GM18909 (cell line): ENCODE measurements at regions not wholly inside any gene's neighbourhood (a gene's known extent, or its start where the extent isn't known, plus 50 kb on each side); places are given as distances from the start of the nearest gene placed in this dataset.
A peak's percentile ranks its signal among the peaks of the same experiment; 100 is the strongest.
"Not testable (repeated sequence)": the region's sequence is repeated elsewhere in the genome, so short reads cannot be mapped to it uniquely, and the experiment has no call there.

Experiments
- ATAC-seq: cut with Tn5 transposase; IDR thresholded peaks from one replicate; pipeline ENCODE4 v1.9.1; 2021; ENCODE audit warnings: mild to moderate bottlenecking; ENCODE audit not compliant: unreplicated experiment, poor library complexity

- ATAC-seq = peak; percentile 59
Measured at GRCh38 chr14:106372870-106373652, 846.7 kb downstream of the TMEM121 start.

- ATAC-seq = not testable (repeated sequence)
Measured at GRCh38 chr14:106373653-106374110, 847.3 kb downstream of the TMEM121 start.

GRCh38 chr14:106377432-106377831 is 851.0 kb downstream of the TMEM121 start:
- ATAC-seq = no peak

DNA sequence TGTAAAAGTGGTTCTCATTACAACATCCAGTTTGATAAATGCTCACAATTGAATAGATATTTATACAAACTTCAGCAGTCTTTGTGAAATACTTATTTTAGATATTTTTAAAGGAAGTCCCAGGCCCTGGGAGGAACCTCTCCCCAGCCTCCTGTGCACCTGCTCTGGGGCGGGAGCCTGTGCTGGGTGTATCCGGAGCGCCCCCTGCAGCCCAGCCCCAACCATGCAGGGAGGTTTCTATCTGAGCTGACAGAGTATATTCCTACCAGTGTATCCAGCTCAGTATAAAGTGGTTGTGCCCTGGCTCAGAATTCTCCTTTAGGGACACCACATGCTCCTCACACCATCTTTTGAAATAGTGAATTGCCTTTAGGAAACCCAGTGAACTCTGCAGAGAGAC is 851.8 kb downstream of the TMEM121 start:
- ATAC-seq = no peak

DNA sequence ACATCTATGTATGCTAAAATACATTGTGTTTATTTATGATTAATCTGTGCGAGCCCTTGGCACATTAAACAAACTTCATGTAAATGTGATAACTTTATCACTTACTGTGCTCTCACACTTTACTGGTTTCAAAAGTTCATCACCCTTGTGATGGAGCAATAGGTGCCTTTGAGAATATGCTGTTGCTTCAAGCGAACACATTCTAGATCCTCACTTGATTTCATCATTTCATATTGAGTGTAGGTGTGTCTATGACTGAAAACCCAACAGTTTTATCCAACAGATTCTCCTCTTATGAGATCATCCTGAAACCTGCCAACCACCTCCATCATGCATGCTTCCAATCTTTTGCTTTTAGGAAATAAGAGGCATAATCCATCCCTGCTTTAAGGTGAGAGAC is 854.4 kb downstream of the TMEM121 start:
- ATAC-seq = no peak

- not testable (repeated sequence) for ATAC-seq
Measured at GRCh38 chr14:106389186-106389585, 862.8 kb downstream of the TMEM121 start.

- ATAC-seq = no peak
Measured at GRCh38 chr14:106390401-106390800, 864.0 kb downstream of the TMEM121 start.

DNA sequence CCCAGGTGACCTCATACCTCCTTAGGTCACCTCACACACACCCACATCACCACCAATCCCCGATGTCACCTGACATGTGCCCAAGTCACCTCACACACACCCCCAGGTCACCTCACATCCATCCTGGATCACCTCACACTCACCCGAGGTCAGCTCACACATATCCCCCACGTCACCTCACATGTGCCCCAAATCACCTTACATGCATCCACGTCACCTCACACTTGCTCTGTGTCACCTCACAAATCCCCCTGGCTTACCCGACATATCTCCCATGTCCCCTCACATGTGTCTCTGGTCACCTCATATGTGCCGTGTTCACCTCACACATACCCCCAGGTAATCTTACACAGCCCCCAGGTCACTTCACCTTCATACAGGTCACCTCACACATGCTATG is 864.6 kb downstream of the TMEM121 start:
- no peak for ATAC-seq

DNA sequence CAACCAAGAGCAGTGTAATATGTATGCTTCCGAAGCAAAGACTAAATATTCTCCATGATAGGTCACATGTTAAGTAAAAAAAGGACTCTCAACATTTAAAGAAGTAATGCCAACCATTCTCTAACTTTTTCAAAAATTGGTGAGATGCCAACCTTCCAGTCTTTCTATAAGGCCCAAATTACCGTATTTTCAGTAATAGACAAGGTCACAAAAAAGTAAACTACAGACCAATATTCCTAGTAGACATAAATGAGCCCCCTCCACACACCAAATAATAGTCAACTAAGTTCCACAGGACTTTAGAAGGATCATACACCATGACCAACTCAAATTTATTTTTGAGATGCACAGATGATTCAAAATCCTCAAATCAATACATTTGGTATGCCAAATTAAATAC is 867.4 kb downstream of the TMEM121 start:
- ATAC-seq = no peak

GRCh38 chr14:106395456-106396050 is 869.2 kb downstream of the TMEM121 start:
- no peak for ATAC-seq

GRCh38 chr14:106396999-106397398 is 870.6 kb downstream of the TMEM121 start:
- ATAC-seq = no peak

GRCh38 chr14:106398931-106399331 is 872.5 kb downstream of the TMEM121 start:
- ATAC-seq = not testable (repeated sequence)

GRCh38 chr14:106401316-106401715 is 874.9 kb downstream of the TMEM121 start:
- not testable (repeated sequence) for ATAC-seq

- ATAC-seq = not testable (repeated sequence)
Measured at GRCh38 chr14:106410229-106410628, 883.8 kb downstream of the TMEM121 start.

DNA sequence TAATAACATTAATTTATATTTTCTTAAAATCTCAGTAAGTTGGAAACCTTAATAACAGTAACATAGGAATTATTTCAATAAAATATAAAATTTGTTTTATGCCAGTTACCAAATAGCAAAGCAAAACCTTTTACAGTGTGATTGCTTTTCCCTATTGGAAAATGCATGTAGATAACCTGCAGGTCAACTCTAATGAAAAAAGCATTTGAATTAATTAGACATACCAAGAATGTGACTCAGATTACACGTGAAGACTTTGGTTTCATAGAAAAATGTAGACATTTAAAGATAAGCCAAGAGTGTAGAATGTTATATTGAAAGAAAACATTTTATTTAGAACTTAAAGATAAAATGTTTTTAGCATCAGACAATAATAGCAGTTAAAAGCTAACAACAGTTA is 888.1 kb downstream of the TMEM121 start:
- no peak for ATAC-seq

- ATAC-seq = peak; percentile 86
Measured at GRCh38 chr14:106417224-106418049, 891.1 kb downstream of the TMEM121 start.

GRCh38 chr14:106419376-106419965 is 893.1 kb downstream of the TMEM121 start:
- ATAC-seq = no peak

GRCh38 chr14:106421431-106422033 is 895.1 kb downstream of the TMEM121 start:
- peak; percentile 62 for ATAC-seq

GRCh38 chr14:106422066-106422465 is 895.7 kb downstream of the TMEM121 start:
- ATAC-seq = no peak

GRCh38 chr14:106425150-106425549 is 898.8 kb downstream of the TMEM121 start:
- not testable (repeated sequence) for ATAC-seq
